Ishikawa (cell line): ENCODE measurements at regions not wholly inside any gene's neighbourhood (a gene's known extent, or its start where the extent isn't known, plus 50 kb on each side); places are given as distances from the start of the nearest gene placed in this dataset.

ENCODE experiments used
- CEBPB ChIP-seq: IDR thresholded peaks from 2 replicates; pipeline ENCODE4 v1.6.1; 2012
- CREB1 ChIP-seq: IDR thresholded peaks from 2 replicates; pipeline ENCODE4 v1.6.1; 2012; ENCODE audit warnings: low read depth
- EGR1 ChIP-seq: IDR thresholded peaks from 2 replicates; pipeline ENCODE4 v1.6.1; 2012
- EP300 ChIP-seq: IDR thresholded peaks from 2 replicates; pipeline ENCODE4 v1.6.1; 2012; ENCODE audit warnings: borderline replicate concordance
- FOXM1 ChIP-seq: IDR thresholded peaks from 2 replicates; pipeline ENCODE4 v1.6.1; 2012; ENCODE audit warnings: low read depth, borderline replicate concordance
- MAX ChIP-seq: IDR thresholded peaks from 2 replicates; pipeline ENCODE4 v1.6.1; 2012
- NFIC ChIP-seq: IDR thresholded peaks from 2 replicates; pipeline ENCODE4 v1.6.1; 2012
- RAD21 ChIP-seq: IDR thresholded peaks from 2 replicates; pipeline ENCODE4 v1.6.1; 2012; ENCODE audit warnings: low read depth
- REST ChIP-seq: IDR thresholded peaks from 2 replicates; pipeline ENCODE4 v1.6.1; 2012; ENCODE audit warnings: low read depth, mild to moderate bottlenecking
- TAF1 ChIP-seq: IDR thresholded peaks from 2 replicates; pipeline ENCODE4 v1.6.1; 2012; ENCODE audit warnings: low read depth, mild to moderate bottlenecking
- TCF12 ChIP-seq: IDR thresholded peaks from 2 replicates; pipeline ENCODE4 v1.6.1; 2012; ENCODE audit warnings: low read depth
- TEAD4 ChIP-seq: IDR thresholded peaks from 2 replicates; pipeline ENCODE4 v1.6.1; 2012
- USF1 ChIP-seq: IDR thresholded peaks from 2 replicates; pipeline ENCODE4 v1.6.1; 2012
- YY1 ChIP-seq: IDR thresholded peaks from 2 replicates; pipeline ENCODE4 v1.6.1; 2012; ENCODE audit warnings: low read depth
- ZBTB7A ChIP-seq: IDR thresholded peaks from 2 replicates; pipeline ENCODE4 v1.6.1; 2012; ENCODE audit warnings: low read depth

GRCh38 chr5:145307866-145308382 lies 527.2 kb downstream of the PRELID2 start:
- TF ChIP-seq CREB1 (no peak), RAD21 (no peak), TCF12 (no peak), YY1 (no peak), TEAD4 (no peak), REST (no peak), TAF1 (no peak), EP300 (no peak), CEBPB (no peak), MAX (no peak), ZBTB7A (no peak), USF1 (no peak), NFIC (no peak), FOXM1 (no peak), EGR1 (no peak)

GRCh38 chr5:145295236-145295835 lies 539.8 kb downstream of the PRELID2 start:
- no peak for TF ChIP-seq TAF1
- TF ChIP-seq CEBPB = no peak
- no peak for TF ChIP-seq YY1
- TF ChIP-seq TCF12 = no peak
- no peak for TF ChIP-seq REST
- no peak for TF ChIP-seq MAX
- no peak for TF ChIP-seq TEAD4
- no peak for TF ChIP-seq EP300
- TF ChIP-seq CREB1 = no peak
- no peak for TF ChIP-seq RAD21
- no peak for TF ChIP-seq FOXM1
- TF ChIP-seq NFIC = no peak
- TF ChIP-seq USF1 = no peak
- no peak for TF ChIP-seq ZBTB7A
- TF ChIP-seq EGR1 = no peak

- TF ChIP-seq ZBTB7A (no peak), REST (no peak), YY1 (no peak), TEAD4 (no peak), TAF1 (no peak), EP300 (no peak), RAD21 (no peak), USF1 (no peak), EGR1 (no peak), TCF12 (no peak), FOXM1 (no peak)
These were observed 540.8 kb downstream of the PRELID2 start for GRCh38 chr5:145294331-145294730.

- TF ChIP-seq YY1 (no peak), REST (no peak), ZBTB7A (no peak), TAF1 (no peak), CEBPB (no peak), TEAD4 (no peak), RAD21 (no peak), CREB1 (no peak), MAX (no peak), EP300 (no peak), FOXM1 (no peak), TCF12 (no peak), NFIC (no peak), EGR1 (no peak)
These were observed 541.4 kb downstream of the PRELID2 start for GRCh38 chr5:145293716-145294115.
